NCI-H146 (cell line): ENCODE measurements at regions not wholly inside any gene's neighbourhood (a gene's known extent, or its start where the extent isn't known, plus 50 kb on each side); places are given as distances from the start of the nearest gene placed in this dataset.
"Not testable (repeated sequence)": the region's sequence is repeated elsewhere in the genome, so short reads cannot be mapped to it uniquely, and the experiment has no call there.

Experiments used
- DNase-seq: peaks from one replicate; lab custom pipeline; 2025; lab: John Stamatoyannopoulos, UW

GRCh38 chr3:166071831-166072230, 234.6 kb upstream of the BCHE start:
- DNase-seq: no peak

- DNase-seq: no peak
Observed at GRCh38 chr3:166064476-166064875, 227.3 kb upstream of the BCHE start.

GRCh38 chr3:166060789-166061479, 223.7 kb upstream of the BCHE start:
- peak; percentile 32 for DNase-seq

GRCh38 chr3:166052440-166052839, 215.2 kb upstream of the BCHE start:
- DNase-seq: no peak

GRCh38 chr3:166029507-166029906, 192.3 kb upstream of the BCHE start:
- no peak for DNase-seq

GRCh38 chr3:166013073-166013679, 176.0 kb upstream of the BCHE start:
- DNase-seq: peak; percentile 70

GRCh38 chr3:166011771-166012170, 174.5 kb upstream of the BCHE start:
- DNase-seq: no peak

- no peak for DNase-seq
Observed at GRCh38 chr3:166005126-166005525, 167.9 kb upstream of the BCHE start.

GRCh38 chr3:165994293-165994692, 157.1 kb upstream of the BCHE start:
- DNase-seq: no peak

- no peak for DNase-seq
Observed at GRCh38 chr3:165984589-165984988, 147.4 kb upstream of the BCHE start.

- no peak for DNase-seq
Observed at GRCh38 chr3:165983284-165983683, 146.1 kb upstream of the BCHE start.

- DNase-seq: no peak
Observed at GRCh38 chr3:165981318-165981717, 144.1 kb upstream of the BCHE start.

GRCh38 chr3:165960825-165961224, 123.6 kb upstream of the BCHE start:
- not testable (repeated sequence) for DNase-seq

GRCh38 chr3:165954171-165954570, 116.9 kb upstream of the BCHE start:
- no peak for DNase-seq

GRCh38 chr3:165946360-165946759, 109.1 kb upstream of the BCHE start:
- no peak for DNase-seq

GRCh38 chr3:165938986-165939540, 101.8 kb upstream of the BCHE start:
- DNase-seq: no peak

- not testable (repeated sequence) for DNase-seq
Observed at GRCh38 chr3:165936081-165936480, 98.9 kb upstream of the BCHE start.

- DNase-seq: not testable (repeated sequence)
Observed at GRCh38 chr3:165924301-165924791, 87.1 kb upstream of the BCHE start.

- DNase-seq: peak; percentile 26
Observed at GRCh38 chr3:165920984-165921383, 83.8 kb upstream of the BCHE start.

- no peak for DNase-seq
Observed at GRCh38 chr3:165919284-165919683, 82.1 kb upstream of the BCHE start.

GRCh38 chr3:165918657-165918979, 81.4 kb upstream of the BCHE start:
- no peak for DNase-seq

- not testable (repeated sequence) for DNase-seq
Observed at GRCh38 chr3:165917938-165918656, 80.9 kb upstream of the BCHE start.

- DNase-seq: not testable (repeated sequence)
Observed at GRCh38 chr3:165915104-165915503, 77.9 kb upstream of the BCHE start.
